HG03064 (cell line): ENCODE measurements at regions not wholly inside any gene's neighbourhood (a gene's known extent, or its start where the extent isn't known, plus 50 kb on each side); places are given as distances from the start of the nearest gene placed in this dataset.
"Not testable (repeated sequence)": the region's sequence is repeated elsewhere in the genome, so short reads cannot be mapped to it uniquely, and the experiment has no call there.

Experiments used
- ATAC-seq: cut with Tn5 transposase; IDR thresholded peaks from one replicate; pipeline ENCODE4 v1.9.1; 2021; ENCODE audit warnings: low read depth; ENCODE audit not compliant: unreplicated experiment

- ATAC-seq: no peak
Measured at GRCh38 chr3:177608443-177608842, 411.2 kb upstream of the TBL1XR1 start.

- no peak for ATAC-seq
Measured at GRCh38 chr3:177609613-177610012, 412.3 kb upstream of the TBL1XR1 start.

GRCh38 chr3:177610262-177610661 lies 413.0 kb upstream of the TBL1XR1 start:
- ATAC-seq: no peak

DNA sequence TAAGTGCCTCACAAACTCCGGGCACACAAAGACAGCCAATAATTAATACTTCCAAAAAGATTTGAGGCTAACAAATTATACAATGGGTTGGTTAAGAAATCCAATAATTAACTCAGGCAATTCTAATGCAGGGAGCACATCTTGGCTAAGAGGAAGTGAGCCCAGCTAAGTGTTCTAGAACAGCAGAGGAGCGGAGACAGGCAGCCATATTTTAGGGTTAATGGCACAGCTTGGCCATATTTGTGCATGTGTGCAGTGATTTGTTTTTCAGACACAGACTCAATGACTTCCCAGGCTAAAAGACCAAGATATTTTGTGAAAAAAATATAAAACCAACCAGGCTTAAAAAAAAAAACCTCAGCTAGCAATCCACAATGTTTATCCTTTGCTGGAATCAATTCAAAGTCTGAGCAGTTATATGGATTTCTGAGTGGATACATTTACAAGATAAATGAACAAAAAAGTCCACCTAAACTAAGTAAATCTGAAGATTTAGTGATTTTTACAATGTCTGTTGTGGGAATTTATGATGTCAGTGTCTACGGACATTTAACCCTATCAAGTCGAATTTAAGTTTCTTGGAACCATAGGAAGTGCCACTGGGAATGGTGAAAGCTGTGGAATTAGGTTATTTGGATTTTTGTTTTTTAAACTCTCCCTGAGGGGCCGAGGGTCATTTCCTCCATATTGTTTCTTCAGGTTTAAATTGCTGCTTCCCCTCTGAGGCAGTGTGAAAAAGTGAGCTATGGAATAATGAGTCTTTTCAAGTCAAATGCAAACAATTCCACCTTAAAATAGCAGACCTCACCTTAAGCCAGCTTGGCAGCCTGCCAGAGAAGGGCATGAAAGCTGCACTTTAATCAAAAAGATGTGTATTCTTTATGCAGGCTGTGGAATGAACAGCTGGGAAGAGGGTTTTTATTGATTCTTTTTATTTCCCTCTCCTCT lies 413.7 kb upstream of the TBL1XR1 start:
- no peak for ATAC-seq

- no peak for ATAC-seq
Measured at GRCh38 chr3:177611752-177612334, 414.6 kb upstream of the TBL1XR1 start.

- no peak for ATAC-seq
Measured at GRCh38 chr3:177613901-177614300, 416.6 kb upstream of the TBL1XR1 start.

GRCh38 chr3:177615015-177615414 lies 417.7 kb upstream of the TBL1XR1 start:
- no peak for ATAC-seq

- no peak for ATAC-seq
Measured at GRCh38 chr3:177618873-177619733, 421.8 kb upstream of the TBL1XR1 start.

DNA sequence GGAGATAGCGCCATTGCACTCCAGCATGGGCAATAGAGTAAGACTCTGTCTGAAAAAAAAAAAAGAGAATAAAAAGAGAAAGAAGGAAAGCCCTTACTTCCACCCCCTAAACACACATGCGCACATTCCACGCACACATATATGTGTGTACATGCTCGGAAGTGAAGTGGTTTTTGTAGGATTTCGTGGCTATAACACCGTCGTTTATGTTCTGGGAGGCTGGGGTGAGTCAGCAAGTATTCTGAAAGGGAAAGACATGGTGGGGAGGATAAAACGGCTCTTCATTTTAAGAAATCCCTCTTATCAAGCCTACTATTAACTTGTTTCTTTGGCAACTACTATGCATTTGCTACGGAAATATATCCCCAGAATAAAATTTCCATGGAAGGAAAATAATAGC lies 422.8 kb upstream of the TBL1XR1 start:
- ATAC-seq: no peak

- ATAC-seq: no peak
Measured at GRCh38 chr3:177622520-177622919, 425.2 kb upstream of the TBL1XR1 start.

GRCh38 chr3:177622982-177623617 lies 425.8 kb upstream of the TBL1XR1 start:
- ATAC-seq: no peak

- ATAC-seq: no peak
Measured at GRCh38 chr3:177624528-177625495, 427.5 kb upstream of the TBL1XR1 start.

GRCh38 chr3:177626045-177626444 lies 428.8 kb upstream of the TBL1XR1 start:
- ATAC-seq: no peak

- ATAC-seq: not testable (repeated sequence)
Measured at GRCh38 chr3:177628095-177628719, 430.9 kb upstream of the TBL1XR1 start.

DNA sequence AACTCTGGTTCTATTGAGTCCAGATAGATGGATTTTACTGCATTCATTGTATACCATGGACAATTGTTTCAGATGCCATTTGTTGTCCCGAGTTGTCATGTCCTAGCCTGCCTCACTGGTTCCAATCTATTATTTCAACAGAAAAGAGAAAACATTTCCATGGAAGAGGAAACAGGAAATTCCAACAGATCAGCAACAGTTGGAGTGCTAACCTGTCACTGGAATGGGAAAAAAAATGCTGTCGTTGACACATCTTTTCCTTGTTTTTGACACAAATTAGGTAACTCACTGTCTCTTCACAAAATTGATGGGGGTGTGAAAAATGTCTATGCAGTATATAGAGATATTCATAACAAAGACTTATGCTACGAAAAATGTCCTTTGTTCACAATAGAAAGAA lies 432.0 kb upstream of the TBL1XR1 start:
- no peak for ATAC-seq

DNA sequence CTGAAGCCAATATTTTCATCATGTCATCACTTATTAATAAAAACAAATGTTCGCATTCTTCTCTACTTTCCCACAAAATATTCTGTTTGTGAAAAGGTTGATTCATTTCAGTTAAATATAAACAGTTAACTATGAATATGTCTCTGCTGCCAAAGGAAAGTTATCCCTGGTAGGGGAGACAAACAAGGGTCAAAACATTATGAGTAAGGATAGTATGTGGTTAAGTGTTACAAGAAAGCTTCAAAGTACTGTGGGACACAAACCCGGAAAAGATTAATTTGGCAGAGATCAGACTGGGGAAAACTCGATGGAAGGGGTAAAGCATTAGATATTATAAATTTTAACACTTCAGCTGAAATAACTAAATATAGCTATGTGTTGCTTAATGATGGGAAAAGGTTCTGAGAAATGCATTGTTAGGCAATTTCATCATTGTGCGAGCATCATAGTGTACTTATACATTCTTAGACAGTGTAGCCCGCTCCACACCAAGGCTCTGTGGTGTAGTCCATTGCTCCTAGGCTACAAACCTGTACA lies 436.5 kb upstream of the TBL1XR1 start:
- no peak for ATAC-seq

GRCh38 chr3:177635601-177636106 lies 438.4 kb upstream of the TBL1XR1 start:
- not testable (repeated sequence) for ATAC-seq

GRCh38 chr3:177640319-177640965 lies 443.2 kb upstream of the TBL1XR1 start:
- no peak for ATAC-seq
